Hepatocyte (in vitro differentiated cells): ENCODE measurements at regions not wholly inside any gene's neighbourhood (a gene's known extent, or its start where the extent isn't known, plus 50 kb on each side); places are given as distances from the start of the nearest gene placed in this dataset.

Source experiments
- DNase-seq: peaks from one replicate; pipeline ENCODE4 v3.0.0-alpha.2; 2016; ENCODE audit warnings: low spot score
- H2AFZ ChIP-seq: fragments of 200-600 bp; sonication (generic); 2 replicates; pipeline ENCODE4 v1.6.0; 2016; ENCODE audit warnings: antibody characterized with exemption, mild to moderate bottlenecking
- H3K27ac ChIP-seq: fragments of 200-600 bp; sonication (generic); 2 replicates; pipeline ENCODE4 v1.5.1; 2016; ENCODE audit warnings: mild to moderate bottlenecking
- H3K27me3 ChIP-seq: fragments of 200-600 bp; sonication (generic); 2 replicates; pipeline ENCODE4 v1.6.1; 2016
- H3K36me3 ChIP-seq: fragments of 200-600 bp; sonication (generic); replicated peaks from 2 replicates; pipeline ENCODE4 v1.5.1; 2016; ENCODE audit warnings: low read depth; ENCODE audit not compliant: insufficient read depth
- H3K4me1 ChIP-seq: fragments of 200-600 bp; sonication (generic); 2 replicates; pipeline ENCODE4 v1.5.1; 2016; ENCODE audit warnings: mild to moderate bottlenecking, moderate library complexity; ENCODE audit not compliant: insufficient read depth
- H3K4me2 ChIP-seq: fragments of 200-600 bp; sonication (generic); 2 replicates; pipeline ENCODE4 v1.6.0; 2016
- H3K4me3 ChIP-seq: fragments of 200-600 bp; sonication (generic); 2 replicates; pipeline ENCODE4 v1.5.1; 2016; ENCODE audit warnings: mild to moderate bottlenecking
- H3K79me2 ChIP-seq: fragments of 200-600 bp; sonication (generic); 2 replicates; pipeline ENCODE4 v1.6.0; 2017; ENCODE audit warnings: mild to moderate bottlenecking
- H3K9me2 ChIP-seq: fragments of 200-600 bp; sonication (generic); replicated peaks from 2 replicates; pipeline ENCODE4 v1.6.0; 2017; ENCODE audit warnings: mild to moderate bottlenecking; ENCODE audit not compliant: insufficient read depth
- H3K9me3 ChIP-seq: fragments of 200-600 bp; sonication (generic); 2 replicates; pipeline ENCODE4 v1.5.1; 2016; ENCODE audit warnings: low read depth, mild to moderate bottlenecking
- H4K20me1 ChIP-seq: fragments of 200-600 bp; sonication (generic); 2 replicates; pipeline ENCODE4 v1.6.0; 2016; ENCODE audit warnings: mild to moderate bottlenecking; ENCODE audit not compliant: insufficient read depth, poor library complexity, severe bottlenecking
- CTCF ChIP-seq: fragments of 200-600 bp; sonication (generic); IDR thresholded peaks from 2 replicates; pipeline ENCODE4 v1.5.1; 2016; ENCODE audit warnings: antibody characterized with exemption, mild to moderate bottlenecking; ENCODE audit not compliant: poor library complexity
- EZH2 ChIP-seq: fragments of 200-600 bp; sonication (generic); IDR thresholded peaks from 2 replicates; pipeline ENCODE4 v1.6.1; 2016; ENCODE audit warnings: antibody characterized with exemption, mild to moderate bottlenecking, borderline replicate concordance
- EZH2phosphoT487 ChIP-seq: fragments of 200-600 bp; sonication (generic); IDR thresholded peaks from one replicate; pipeline ENCODE4 v1.6.1; 2018; ENCODE audit warnings: antibody characterized with exemption, mild to moderate bottlenecking, low read depth, moderate library complexity; ENCODE audit not compliant: unreplicated experiment, severe bottlenecking
- WGBS: methylation state at CpG from one replicate; pipeline ENCODE4 v1.1.6; 2016; ENCODE audit warnings: low lambda C conversion rate; ENCODE audit errors: missing lambda C conversion rate; 5-methylcytosine and 5-hydroxymethylcytosine counted together

DNA sequence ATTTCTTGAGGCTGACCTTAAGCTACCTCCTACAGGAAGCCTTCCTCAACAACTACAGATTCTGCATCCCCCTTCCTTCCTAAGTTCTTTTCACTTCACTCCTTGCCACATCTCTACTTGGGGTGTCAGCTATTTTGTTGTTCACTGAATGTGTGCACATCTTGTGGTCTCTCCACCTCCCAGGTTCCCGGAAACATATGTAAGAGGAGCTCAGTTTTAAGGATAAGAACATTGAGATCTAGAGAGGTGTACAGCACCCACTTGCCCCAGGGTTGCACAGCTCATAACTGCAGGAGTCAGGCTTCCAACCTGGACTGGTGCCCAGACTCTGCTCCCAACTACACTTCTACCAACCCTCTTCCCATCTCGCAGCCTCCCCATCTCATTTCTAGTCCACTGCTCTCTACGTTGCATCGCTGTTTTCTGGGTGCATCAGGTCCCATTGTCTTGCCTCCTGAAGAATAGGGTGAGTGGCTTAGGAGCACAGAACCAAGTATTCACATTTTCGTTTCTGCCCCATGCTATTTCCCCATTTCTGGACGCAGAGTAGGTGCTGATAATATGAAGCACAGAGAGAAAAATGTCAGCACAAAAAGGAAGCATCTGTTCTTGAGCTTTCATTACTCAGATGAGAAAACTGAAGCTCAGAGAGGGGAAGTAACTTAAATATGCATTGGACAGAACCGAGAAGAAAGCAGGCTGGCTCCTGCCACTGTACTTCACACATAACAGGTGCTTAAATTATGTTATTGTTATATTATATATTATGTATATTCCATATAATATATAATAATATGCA lies 292.0 kb upstream of the CCL2 start:
- TF ChIP-seq EZH2, result no peak
- TF ChIP-seq CTCF, result no peak
- TF ChIP-seq EZH2phosphoT487, result no peak
- H3K36me3 ChIP-seq, result no peaks in the 10 kb centered on the region
- no peaks in the 10 kb centered on the region for H3K9me3 ChIP-seq
- no peaks in the 10 kb centered on the region for H4K20me1 ChIP-seq
- H3K9me2 ChIP-seq, result no peaks in the 10 kb centered on the region
- no peak overlapping the region for H3K4me2 ChIP-seq
- H2AFZ ChIP-seq, result no peak overlapping the region
- H3K27me3 ChIP-seq, result no peaks in the 10 kb centered on the region
- no peak for DNase-seq
- H3K27ac ChIP-seq, result no peak overlapping the region
- no peaks in the 10 kb centered on the region for H3K79me2 ChIP-seq
- no peak overlapping the region for H3K4me3 ChIP-seq
- WGBS, result 86% methylated on average over 7 of the region's 7 CpGs
- no peaks in the 10 kb centered on the region for H3K4me1 ChIP-seq

DNA sequence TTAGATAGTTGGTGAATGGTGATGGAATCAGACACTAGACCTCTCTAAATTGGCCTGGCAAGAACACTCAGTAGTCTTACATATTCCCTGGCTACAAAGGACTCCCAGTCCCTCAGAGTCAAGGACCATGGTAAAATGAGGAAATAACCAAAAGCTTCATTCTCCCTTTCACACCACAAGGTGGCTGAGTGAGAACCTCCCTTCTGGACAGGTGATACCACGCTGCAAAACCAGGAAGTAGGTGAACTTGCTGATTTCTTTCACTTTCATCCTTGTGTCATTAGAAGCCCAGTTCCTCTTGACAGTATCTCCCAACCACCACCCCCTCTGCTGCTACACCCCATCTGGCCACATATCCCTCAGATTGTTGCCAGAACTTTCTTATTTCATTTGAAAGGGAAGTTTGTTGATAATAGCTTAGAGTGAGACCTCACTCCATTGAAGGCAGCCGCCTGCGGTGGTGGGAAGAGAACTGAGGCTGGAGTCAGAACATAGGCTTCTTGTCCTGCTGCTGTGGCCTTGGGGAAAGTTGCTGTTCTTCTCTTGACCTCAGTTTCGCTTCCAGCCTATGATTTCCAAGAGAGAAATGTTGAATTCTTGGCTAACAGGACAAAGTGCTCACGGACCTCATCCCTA lies 290.6 kb upstream of the CCL2 start:
- Histone ChIP-seq H4K20me1 (no peaks in the 10 kb centered on the region), H3K9me2 (no peaks in the 10 kb centered on the region), H3K9me3 (no peaks in the 10 kb centered on the region), H3K4me2 (no peak overlapping the region), H3K4me3 (no peak overlapping the region), H3K27ac (no peak overlapping the region), H3K36me3 (no peaks in the 10 kb centered on the region), H3K27me3 (no peaks in the 10 kb centered on the region), H2AFZ (peak overlapping the region; percentile 78), H3K79me2 (no peaks in the 10 kb centered on the region), H3K4me1 (no peaks in the 10 kb centered on the region)
- 79% methylated on average over 5 of the region's 5 CpGs for WGBS
- TF ChIP-seq EZH2phosphoT487 (no peak), EZH2 (no peak), CTCF (no peak)
- peak; percentile 42 for DNase-seq

- H4K20me1 ChIP-seq, result no peaks in the 10 kb centered on the region
- TF ChIP-seq CTCF (no peak), EZH2 (no peak), EZH2phosphoT487 (no peak)
- H3K36me3 ChIP-seq, result no peaks in the 10 kb centered on the region
- H2AFZ ChIP-seq, result no peak overlapping the region
- H3K27ac ChIP-seq, result no peak overlapping the region
- 92% methylated on average over 9 of the region's 9 CpGs for WGBS
- H3K4me3 ChIP-seq, result no peak overlapping the region
- H3K27me3 ChIP-seq, result no peaks in the 10 kb centered on the region
- H3K9me2 ChIP-seq, result no peaks in the 10 kb centered on the region
- no peak for DNase-seq
- no peaks in the 10 kb centered on the region for H3K9me3 ChIP-seq
- no peaks in the 10 kb centered on the region for H3K79me2 ChIP-seq
- no peak overlapping the region for H3K4me2 ChIP-seq
- H3K4me1 ChIP-seq, result no peaks in the 10 kb centered on the region
These were observed 288.6 kb upstream of the CCL2 start for GRCh38 chr17:33966410-33967059.
